Small intestine (tissue), 7 donors: ENCODE measurements at regions not wholly inside any gene's neighbourhood (a gene's known extent, or its start where the extent isn't known, plus 50 kb on each side); places are given as distances from the start of the nearest gene placed in this dataset.
A peak's percentile ranks its signal among the peaks of the same experiment; 100 is the strongest.

Experiments used
- DNase-seq, 2 donors: peaks; one replicate each; pipeline versions ENCODE4 v3.0.0 to v3.0.0-alpha.2; 2013
- FAIRE-seq: peaks from 2 replicates; lab custom pipeline; 2012; peaks lifted over from hg19 to GRCh38; lab: Jason Lieb, UNC
- H3K27ac ChIP-seq, 3 donors: one replicate each; pipeline ENCODE4 v1.5.1; 2013; ENCODE audit warnings: low read length in 2 of 3, mild to moderate bottlenecking in 2 of 3, control low read depth in 1 of 3, inconsistent platforms in 1 of 3, low read depth in 1 of 3, moderate library complexity in 1 of 3
- H3K27me3 ChIP-seq, 3 donors: one replicate each; pipeline ENCODE4 v1.6.1; 2013; ENCODE audit warnings: low read length in 3 of 3, inconsistent platforms in 1 of 3; ENCODE audit not compliant: control insufficient read depth in 3 of 3, insufficient read depth in 3 of 3
- H3K36me3 ChIP-seq, 3 donors: one replicate each; pipeline ENCODE4 v1.6.1; 2013; ENCODE audit warnings: low read length in 3 of 3, inconsistent platforms in 1 of 3, low read depth in 1 of 3, mild to moderate bottlenecking in 1 of 3, moderate library complexity in 1 of 3; ENCODE audit not compliant: control insufficient read depth in 3 of 3, insufficient read depth in 2 of 3
- H3K4me1 ChIP-seq, 3 donors: one replicate each; pipeline ENCODE4 v1.6.1; 2013; ENCODE audit warnings: low read length in 2 of 3, inconsistent platforms in 1 of 3, low read depth in 1 of 3, mild to moderate bottlenecking in 1 of 3, moderate library complexity in 1 of 3; ENCODE audit not compliant: control insufficient read depth in 3 of 3, insufficient read depth in 2 of 3
- H3K4me3 ChIP-seq, 3 donors: one replicate each; pipeline ENCODE4 v1.5.1; 2013; ENCODE audit warnings: low read length in 3 of 3, control low read depth in 1 of 3, inconsistent platforms in 1 of 3, low read depth in 1 of 3, mild to moderate bottlenecking in 1 of 3, moderate library complexity in 1 of 3
- H3K9me3 ChIP-seq, 2 donors: one replicate each; pipeline ENCODE4 v1.6.1; 2013; ENCODE audit warnings: low read depth in 1 of 2, low read length in 1 of 2; ENCODE audit not compliant: control insufficient read depth in 2 of 2, insufficient read depth in 1 of 2
- WGBS, 3 donors: extraction: QIAGEN DNeasy Blood & Tissue Kit; methylation state at CpG; one replicate each; pipeline ENCODE4 v1.1.7; 2013; 5-methylcytosine and 5-hydroxymethylcytosine counted together
- donor health status: healthy with polysubstance abuse.
- donor health status: control.
- donor health status: control.
- donor health status: Bipolar disorder and iron deficiency.
- donor health status: healthy.

GRCh38 chr14:85402569-85403162 is 127.3 kb upstream of the FLRT2 start:
- FAIRE-seq (no peak), DNase-seq (no peak)
- H3K4me3 ChIP-seq: no peak overlapping the region
- no peak overlapping the region for H3K27ac ChIP-seq
- no peaks in the 10 kb centered on the region for H3K27me3 ChIP-seq
- H3K36me3 ChIP-seq: no peaks in the 10 kb centered on the region
- H3K4me1 ChIP-seq: no peaks in the 10 kb centered on the region
- 40 to 56% (median 54%) methylated on average over 7 of the region's 7 CpGs for WGBS, 3 donors
- H3K9me3 ChIP-seq: no peaks in the 10 kb centered on the region

GRCh38 chr14:85409481-85410210 is 120.3 kb upstream of the FLRT2 start:
- Histone ChIP-seq H3K27me3 (no peaks in the 10 kb centered on the region), H3K4me3 (no peak overlapping the region), H3K36me3 (no peaks in the 10 kb centered on the region), H3K9me3 (no peaks in the 10 kb centered on the region), H3K4me1 (no peaks in the 10 kb centered on the region), H3K27ac (no peak overlapping the region)
- WGBS, 3 donors: 43 to 51% (median 45%) methylated on average over 3 of the region's 3 CpGs
- FAIRE-seq: no peak
- no peak for DNase-seq

GRCh38 chr14:85412756-85413155 is 117.2 kb upstream of the FLRT2 start:
- 90 to 100% (median 100%) methylated on average over 1 of the region's 1 CpG for WGBS, 3 donors
- FAIRE-seq: no peak
- Histone ChIP-seq H3K27me3 (no peaks in the 10 kb centered on the region), H3K4me3 (no peak overlapping the region), H3K4me1 (no peaks in the 10 kb centered on the region), H3K9me3 (no peaks in the 10 kb centered on the region), H3K27ac (no peak overlapping the region), H3K36me3 (no peaks in the 10 kb centered on the region)
- no peak for DNase-seq

GRCh38 chr14:85413836-85414526 is 116.0 kb upstream of the FLRT2 start:
- no peak overlapping the region for H3K4me3 ChIP-seq
- no peak for FAIRE-seq
- no peak for DNase-seq
- H3K9me3 ChIP-seq: no peaks in the 10 kb centered on the region
- H3K27ac ChIP-seq: no peak overlapping the region
- 68 to 73% (median 72%) methylated on average over 5 of the region's 5 CpGs for WGBS, 3 donors
- H3K27me3 ChIP-seq: no peaks in the 10 kb centered on the region
- H3K4me1 ChIP-seq: no peaks in the 10 kb centered on the region
- no peaks in the 10 kb centered on the region for H3K36me3 ChIP-seq

- DNase-seq: peak; percentile 0 to 24
- 67 to 73% (median 67%) methylated on average over 13 of the region's 13 CpGs for WGBS, 3 donors
- H3K27ac ChIP-seq: no peak overlapping the region
- no peaks in the 10 kb centered on the region for H3K27me3 ChIP-seq
- no peaks in the 10 kb centered on the region for H3K4me1 ChIP-seq
- H3K4me3 ChIP-seq: no peak overlapping the region
- no peaks in the 10 kb centered on the region for H3K36me3 ChIP-seq
- no peaks in the 10 kb centered on the region for H3K9me3 ChIP-seq
- FAIRE-seq: no peak
Observed at GRCh38 chr14:85415015-85415712, 114.8 kb upstream of the FLRT2 start.

- FAIRE-seq: no peak
- 34 to 53% (median 34%) methylated on average over 2 of the region's 2 CpGs for WGBS, 3 donors
Observed at GRCh38 chr14:85416771-85417170, 113.2 kb upstream of the FLRT2 start.

GRCh38 chr14:85417396-85417795 is 112.5 kb upstream of the FLRT2 start:
- no peaks in the 10 kb centered on the region for H3K36me3 ChIP-seq
- peaks cover 0 to 6% (median 0%) of the 10 kb centered on the region in 3 donors for H3K4me1 ChIP-seq
- no peak for DNase-seq
- no peaks in the 10 kb centered on the region for H3K9me3 ChIP-seq
- 50 to 62% (median 56%) methylated on average over 2 of the region's 2 CpGs for WGBS, 3 donors
- H3K4me3 ChIP-seq: no peak overlapping the region
- no peak for FAIRE-seq
- H3K27ac ChIP-seq: no peak overlapping the region
- H3K27me3 ChIP-seq: no peaks in the 10 kb centered on the region

More at GRCh38 chr14:85416771-85417170, 113.2 kb upstream of the FLRT2 start:
- Histone ChIP-seq H3K4me1 (peaks cover 0 to 6% (median 0%) of the 10 kb centered on the region in 3 donors), H3K27ac (no peak overlapping the region), H3K9me3 (no peaks in the 10 kb centered on the region), H3K27me3 (no peaks in the 10 kb centered on the region), H3K36me3 (no peaks in the 10 kb centered on the region), H3K4me3 (no peak overlapping the region)
- DNase-seq: no peak

GRCh38 chr14:85418721-85419120 is 111.2 kb upstream of the FLRT2 start:
- 52 to 71% (median 70%) methylated on average over 1 of the region's 1 CpG for WGBS, 3 donors
- DNase-seq: peak in 1 of 2 donors; percentile 33
- Histone ChIP-seq H3K4me3 (no peak overlapping the region), H3K4me1 (peaks cover 0 to 6% (median 0%) of the 10 kb centered on the region in 3 donors), H3K36me3 (no peaks in the 10 kb centered on the region), H3K27ac (no peak overlapping the region), H3K27me3 (no peaks in the 10 kb centered on the region), H3K9me3 (no peaks in the 10 kb centered on the region)
- no peak for FAIRE-seq
